ENCODE measurements at regions not wholly inside any gene's neighbourhood (a gene's known extent, or its start where the extent isn't known, plus 50 kb on each side); places are given as distances from the start of the nearest gene placed in this dataset.

- DNase-seq (ENCODE audit: insufficient read length, low spot score): no peak
- no peak for TF ChIP-seq CTCF (IDR thresholded peaks at IDR 0.05; ENCODE audit: insufficient read depth, missing control alignments)
- no peak for FAIRE-seq
Measured at GRCh38 chr2:180577567-180577966, 402.8 kb upstream of the UBE2E3 start.

GRCh38 chr2:180573951-180574350 is 406.5 kb upstream of the UBE2E3 start:
- TF ChIP-seq CTCF (IDR thresholded peaks at IDR 0.05; ENCODE audit: insufficient read depth, missing control alignments): no peak
- DNase-seq (ENCODE audit: insufficient read length, low spot score) (no peak), FAIRE-seq (no peak)

GRCh38 chr2:180572346-180572745 is 408.1 kb upstream of the UBE2E3 start:
- FAIRE-seq (no peak), DNase-seq (ENCODE audit: insufficient read length, low spot score) (no peak)
- no peak for TF ChIP-seq CTCF (IDR thresholded peaks at IDR 0.05; ENCODE audit: insufficient read depth, missing control alignments)

- no peak for DNase-seq (ENCODE audit: insufficient read length, low spot score)
- FAIRE-seq: no peak
- no peak for TF ChIP-seq CTCF (IDR thresholded peaks at IDR 0.05; ENCODE audit: insufficient read depth, missing control alignments)
Measured at GRCh38 chr2:180571559-180571958, 408.8 kb upstream of the UBE2E3 start.

GRCh38 chr2:180570864-180571263 is 409.5 kb upstream of the UBE2E3 start:
- FAIRE-seq: no peak
- no peak for TF ChIP-seq CTCF (IDR thresholded peaks at IDR 0.05; ENCODE audit: insufficient read depth, missing control alignments)
- DNase-seq (ENCODE audit: insufficient read length, low spot score): no peak

- DNase-seq (ENCODE audit: insufficient read length, low spot score): no peak
- FAIRE-seq: no peak
- no peak for TF ChIP-seq CTCF (IDR thresholded peaks at IDR 0.05; ENCODE audit: insufficient read depth, missing control alignments)
Measured at GRCh38 chr2:180564051-180564450, 416.4 kb upstream of the UBE2E3 start.

GRCh38 chr2:180562378-180562777 is 418.0 kb upstream of the UBE2E3 start:
- no peak for TF ChIP-seq CTCF (IDR thresholded peaks at IDR 0.05; ENCODE audit: insufficient read depth, missing control alignments)
- no peak for FAIRE-seq
- no peak for DNase-seq (ENCODE audit: insufficient read length, low spot score)

All from D721Med (cell line).